Spleen (tissue), 11 donors: ENCODE measurements at regions not wholly inside any gene's neighbourhood (a gene's known extent, or its start where the extent isn't known, plus 50 kb on each side); places are given as distances from the start of the nearest gene placed in this dataset.
"Not testable (repeated sequence)": the region's sequence is repeated elsewhere in the genome, so short reads cannot be mapped to it uniquely, and the experiment has no call there.

Source experiments
- DNase-seq: peaks from one replicate; pipeline ENCODE4 v3.0.0-alpha.2; 2020
- H3K27ac ChIP-seq, 8 donors: fragments of 200-600 bp; sonication (generic) in 7 of 8; 1 replicate in 4 of 8; 2 replicates in 4 of 8; pipeline versions ENCODE4 v1.5.0 to v1.8.0; 2016 to 2021; ENCODE audit warnings: inconsistent platforms in 4 of 8, mild to moderate bottlenecking in 4 of 8, moderate library complexity in 1 of 8
- H3K27me3 ChIP-seq, 7 donors: fragments of 200-600 bp; sonication (generic) in 6 of 7; replicated peaks in 1 of 7; 1 replicate in 4 of 7; 2 replicates in 3 of 7; pipeline versions ENCODE4 v1.5.0 to v1.8.0; 2016 to 2021; ENCODE audit warnings: inconsistent platforms in 3 of 7, mild to moderate bottlenecking in 1 of 7
- H3K36me3 ChIP-seq, 6 donors: fragments of 200-600 bp; sonication (generic) in 5 of 6; 1 replicate in 4 of 6; 2 replicates in 2 of 6; pipeline versions ENCODE4 v1.5.0 to v1.8.0; 2016 to 2021; ENCODE audit warnings: inconsistent platforms in 2 of 6
- H3K4me1 ChIP-seq, 6 donors: fragments of 200-600 bp; sonication (generic) in 5 of 6; 1 replicate in 3 of 6; 2 replicates in 3 of 6; pipeline versions ENCODE4 v1.5.0 to v1.8.0; 2016 to 2021; ENCODE audit warnings: inconsistent platforms in 3 of 6
- H3K4me3 ChIP-seq, 8 donors: fragments of 200-600 bp; sonication (generic) in 7 of 8; 1 replicate in 4 of 8; 2 replicates in 4 of 8; pipeline versions ENCODE4 v1.5.0 to v1.8.0; 2016 to 2021; ENCODE audit warnings: inconsistent platforms in 4 of 8, mild to moderate bottlenecking in 4 of 8, moderate library complexity in 2 of 8
- H3K9me3 ChIP-seq, 8 donors: fragments of 200-600 bp; sonication (generic) in 7 of 8; 1 replicate in 4 of 8; 2 replicates in 4 of 8; pipeline versions ENCODE4 v1.5.0 to v1.8.0; 2016 to 2021; ENCODE audit warnings: inconsistent platforms in 4 of 8
- CTCF ChIP-seq, 11 experiments: fragments of 200-600 bp in 7 of 11; fragments of 450-650 bp in 4 of 11; sonication (generic) in 4 of 11; IDR thresholded peaks in 8 of 11; conservative IDR thresholded peaks in 3 of 11; 1 replicate in 7 of 11; 2 replicates in 4 of 11; pipeline versions ENCODE4 v1.4.0 to v1.8.0; 2016 to 2021; ENCODE audit warnings: antibody characterized with exemption in 11 of 11, inconsistent platforms in 4 of 11, mild to moderate bottlenecking in 1 of 11
- POLR2A ChIP-seq, 3 donors: fragments of 450-650 bp; IDR thresholded peaks; one replicate each; pipeline ENCODE4 v1.5.1; 2017; ENCODE audit warnings: antibody characterized with exemption in 3 of 3, mild to moderate bottlenecking in 1 of 3
- POLR2AphosphoS5 ChIP-seq, 3 donors: sonication (generic); formaldehyde crosslinking; IDR thresholded peaks; one replicate each; pipeline ENCODE4 v1.5.1; 2017; ENCODE audit warnings: antibody characterized with exemption in 3 of 3
- WGBS, 5 donors: extraction: QIAGEN DNeasy Blood & Tissue Kit in 3 of 5; methylation state at CpG; one replicate each; pipeline versions ENCODE4 v1.1.5 to v1.1.7; 2013 to 2018; 5-methylcytosine and 5-hydroxymethylcytosine counted together
- intact Hi-C: fragments of 100-400 bp; cut with DNase I; formaldehyde crosslinking; loops from one replicate; pipeline ENCODE4 v1.15.0; 2023; ENCODE audit warnings: low total_unique reads
- donor health status: healthy with polysubstance abuse.
- donor health status: DM: no; HTN: no; CAD: no; lungs with moderate emphysema.
- donor health status: DM: no; HTN: no; CAD: no.
- donor health status: Bipolar disorder and iron deficiency.
- donor health status: healthy.
- donor health status: DM: no; HTN: no; CAD: no.
- donor health status: DM: yes; HTN: yes; CAD: no.

DNA sequence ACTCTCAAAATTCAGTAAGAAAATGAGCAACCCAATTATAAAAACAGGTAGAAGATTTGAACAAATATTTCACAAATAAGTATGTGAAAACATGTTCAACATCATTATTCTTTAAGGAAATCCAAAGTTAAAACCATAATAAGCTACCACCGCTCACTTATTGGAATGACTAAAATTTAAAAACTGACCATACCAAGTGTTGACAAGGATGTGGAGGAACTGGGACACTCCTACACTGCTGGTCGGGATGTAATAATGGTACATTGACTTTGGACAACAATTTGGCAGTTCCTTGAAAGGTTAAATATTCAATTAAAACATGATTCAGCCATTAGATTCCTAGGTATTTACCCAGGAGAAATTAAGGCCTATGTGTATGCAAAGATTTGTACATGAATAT, 336.5 kb downstream of the IRS1 start:
- Histone ChIP-seq H3K36me3 (no peaks in the 10 kb centered on the region), H3K4me3 (no peak overlapping the region), H3K27ac (no peak overlapping the region), H3K9me3 (peaks cover 0 to 24% (median 18%) of the 10 kb centered on the region in 8 donors), H3K27me3 (no peaks in the 10 kb centered on the region), H3K4me1 (peaks cover 0 to 3% (median 0%) of the 10 kb centered on the region in 6 donors)
- intact Hi-C loops: no loop called here
- no peak for DNase-seq
- 87 to 93% (median 90%) methylated on average over 2 of the region's 2 CpGs for WGBS, 5 donors
- no peak for TF ChIP-seq POLR2A (IDR thresholded peaks at IDR 0.05)
- no peak for TF ChIP-seq POLR2AphosphoS5 (IDR thresholded peaks at IDR 0.05)
- no peak for TF ChIP-seq CTCF (IDR thresholded peaks at IDR 0.05 in 8 of 11, conservative IDR thresholded peaks at IDR 0.05 in 3 of 11)

- Histone ChIP-seq H3K27me3 (no peaks in the 10 kb centered on the region), H3K4me3 (no peak overlapping the region), H3K27ac (no peak overlapping the region), H3K9me3 (peaks cover 0 to 24% (median 18%) of the 10 kb centered on the region in 8 donors), H3K36me3 (no peaks in the 10 kb centered on the region), H3K4me1 (peaks cover 0 to 3% (median 0%) of the 10 kb centered on the region in 6 donors)
- 50 to 65% (median 52%) methylated on average over 4 of the region's 4 CpGs for WGBS, 5 donors
- TF ChIP-seq POLR2A (IDR thresholded peaks at IDR 0.05): no peak
- no peak for TF ChIP-seq CTCF (IDR thresholded peaks at IDR 0.05 in 8 of 11, conservative IDR thresholded peaks at IDR 0.05 in 3 of 11)
- TF ChIP-seq POLR2AphosphoS5 (IDR thresholded peaks at IDR 0.05): no peak
- intact Hi-C loops: no loop called here
- no peak for DNase-seq
These were observed 337.6 kb downstream of the IRS1 start for GRCh38 chr2:226461981-226462380.

GRCh38 chr2:226456144-226456543, 343.5 kb downstream of the IRS1 start:
- intact Hi-C loops, H3K4me1 ChIP-seq, H3K27ac ChIP-seq, H3K4me3 ChIP-seq, DNase-seq, H3K36me3 ChIP-seq: not testable (repeated sequence)
- Histone ChIP-seq H3K9me3 (peaks cover 0 to 15% (median 7%) of the 10 kb centered on the region in 8 donors), H3K27me3 (peaks cover 0 to 15% (median 0%) of the 10 kb centered on the region in 7 donors)
- 88 to 95% (median 90%) methylated on average over 1 of the region's 1 CpG for WGBS, 5 donors

DNA sequence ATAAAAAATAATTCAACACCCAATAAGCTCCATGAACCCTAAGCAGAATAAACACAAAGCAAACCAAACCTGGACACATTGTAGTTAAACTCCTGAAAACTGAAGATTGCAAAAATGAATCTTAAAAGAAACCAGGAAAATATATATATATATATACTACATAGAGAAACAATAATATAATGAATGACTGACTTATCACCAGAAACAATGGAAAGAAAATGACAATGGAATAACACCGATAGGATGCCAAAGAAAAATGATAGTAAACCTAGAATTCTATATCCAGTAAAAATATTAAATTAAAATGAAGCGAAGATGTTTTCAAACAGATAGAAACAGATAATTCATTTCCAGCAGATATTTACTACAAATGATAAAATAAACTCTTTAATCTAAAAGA, 346.9 kb downstream of the IRS1 start:
- Histone ChIP-seq H3K9me3 (peaks cover 0 to 15% (median 7%) of the 10 kb centered on the region in 8 donors), H3K4me3 (no peak overlapping the region), H3K27me3 (peaks cover 0 to 17% (median 0%) of the 10 kb centered on the region in 7 donors), H3K36me3 (no peaks in the 10 kb centered on the region), H3K27ac (no peak overlapping the region), H3K4me1 (no peaks in the 10 kb centered on the region)
- TF ChIP-seq POLR2AphosphoS5 (IDR thresholded peaks at IDR 0.05) (no peak), POLR2A (IDR thresholded peaks at IDR 0.05) (no peak), CTCF (IDR thresholded peaks at IDR 0.05 in 8 of 11, conservative IDR thresholded peaks at IDR 0.05 in 3 of 11) (no peak)
- DNase-seq: no peak
- intact Hi-C loops: no loop called here
- WGBS, 5 donors: 72 to 94% (median 92%) methylated on average over 2 of the region's 2 CpGs

DNA sequence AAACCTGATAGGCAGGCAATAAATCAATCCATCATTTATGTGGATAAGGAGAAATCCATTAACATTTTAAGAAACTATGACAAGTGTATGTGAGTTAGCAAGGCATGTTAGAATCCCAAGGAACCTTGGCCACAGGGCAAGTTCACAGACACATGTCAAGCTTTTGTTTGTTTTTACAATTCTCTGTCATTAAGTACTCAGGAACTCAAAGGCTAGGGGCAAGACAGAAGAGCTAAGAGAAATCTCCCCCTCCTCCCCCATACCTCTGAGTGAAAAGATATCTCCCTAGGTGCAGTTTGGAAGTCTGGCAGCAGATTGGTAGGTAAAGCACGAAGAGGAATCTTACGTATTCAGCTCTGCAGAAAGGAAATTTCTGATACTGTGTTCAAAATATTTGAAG, 348.1 kb downstream of the IRS1 start:
- no peak for DNase-seq
- TF ChIP-seq CTCF (IDR thresholded peaks at IDR 0.05 in 8 of 11, conservative IDR thresholded peaks at IDR 0.05 in 3 of 11) (no peak), POLR2AphosphoS5 (IDR thresholded peaks at IDR 0.05) (no peak), POLR2A (IDR thresholded peaks at IDR 0.05) (no peak)
- H3K27ac ChIP-seq: no peak overlapping the region
- peaks cover 0 to 15% (median 7%) of the 10 kb centered on the region in 8 donors for H3K9me3 ChIP-seq
- WGBS, 5 donors: 64 to 88% (median 79%) methylated on average over 2 of the region's 2 CpGs
- H3K27me3 ChIP-seq: peaks cover 0 to 17% (median 0%) of the 10 kb centered on the region in 7 donors
- intact Hi-C loops: no loop called here
- H3K4me1 ChIP-seq: no peaks in the 10 kb centered on the region
- H3K4me3 ChIP-seq: no peak overlapping the region
- H3K36me3 ChIP-seq: no peaks in the 10 kb centered on the region
